Heart right ventricle (tissue), 16 donors: ENCODE measurements at regions not wholly inside any gene's neighbourhood (a gene's known extent, or its start where the extent isn't known, plus 50 kb on each side); places are given as distances from the start of the nearest gene placed in this dataset.

Experiments
- ATAC-seq, 8 donors: fragments of 200-7000 bp; cut with Tn5 transposase; one replicate each; pipeline ENCODE4 v1.9.1; 2020; ENCODE audit warnings: mild to moderate bottlenecking in 8 of 8, moderate library complexity in 8 of 8, moderate number of reproducible peaks in 1 of 8
- DNase-seq, 2 donors: peaks; one replicate each; pipeline ENCODE4 v3.0.0-alpha.2; 2020
- H3K27ac ChIP-seq, 10 donors: fragments of 200-600 bp; sonication (generic) in 2 of 10; one replicate each; pipeline versions ENCODE4 v1.5.0 to v1.8.0; 2020 to 2022; ENCODE audit warnings: mild to moderate bottlenecking in 3 of 10
- H3K27me3 ChIP-seq, 7 donors: fragments of 200-600 bp; one replicate each; pipeline ENCODE4 v1.8.0; 2021 to 2022; ENCODE audit warnings: mild to moderate bottlenecking in 2 of 7
- H3K36me3 ChIP-seq, 9 donors: fragments of 200-600 bp; sonication (generic) in 1 of 9; one replicate each; pipeline versions ENCODE4 v1.5.0 to v1.8.0; 2020 to 2022; ENCODE audit warnings: mild to moderate bottlenecking in 2 of 9
- H3K4me1 ChIP-seq, 9 donors: fragments of 200-600 bp; sonication (generic) in 1 of 9; one replicate each; pipeline versions ENCODE4 v1.5.0 to v1.8.0; 2020 to 2022; ENCODE audit warnings: mild to moderate bottlenecking in 4 of 9
- H3K4me3 ChIP-seq, 10 donors: fragments of 200-600 bp; sonication (generic) in 2 of 10; one replicate each; pipeline versions ENCODE4 v1.5.0 to v1.8.0; 2020 to 2022; ENCODE audit warnings: mild to moderate bottlenecking in 7 of 10, moderate library complexity in 2 of 10
- H3K9me3 ChIP-seq, 11 donors: fragments of 200-600 bp in 10 of 11; sonication (generic) in 2 of 11; one replicate each; pipeline versions ENCODE4 v1.5.0 to v1.8.0; 2013 to 2022; ENCODE audit warnings: mild to moderate bottlenecking in 2 of 11, control low read depth in 1 of 11, moderate library complexity in 1 of 11
- CTCF ChIP-seq, 9 donors: fragments of 200-600 bp; sonication (generic) in 2 of 9; IDR thresholded peaks; one replicate each; pipeline versions ENCODE4 v1.5.0 to v1.8.0; 2021 to 2022; ENCODE audit warnings: antibody characterized with exemption in 9 of 9, mild to moderate bottlenecking in 5 of 9, moderate library complexity in 1 of 9
- WGBS, 2 donors: extraction: QIAGEN DNeasy Blood & Tissue Kit; methylation state at CpG; one replicate each; pipeline ENCODE4 v1.1.7; 2013; ENCODE audit warnings: inconsistent platforms in 1 of 2; 5-methylcytosine and 5-hydroxymethylcytosine counted together
- intact Hi-C, 10 donors: fragments of 100-400 bp; cut with DNase I; formaldehyde crosslinking; loops; one replicate each; pipeline versions ENCODE4 v1.11.1 to v1.14.2; 2022
- donor health status: Arrhythmogenic right ventricular cardiomyopathy.
- donor health status: ischemic (EF 13 %, LVEDD 7.1; RV severe dilation, severe dysfunction).
- donor health status: healthy with polysubstance abuse.
- donor health status: DM: no; HTN: yes; CAD: no.
- donor health status: DM: no; HTN: no; CAD: no.
- donor health status: ischemic (EF 25% LVEDD 6.9; RV normal size, moderate dysfunction).
- donor health status: ischemic (EF 25% LVEDD 5.7; RV mildly dilated, moderate dysfunction).
- donor health status: healthy.
- donor health status: DM: yes; HTN: yes; CAD: no.
- donor health status: Ischemic cardiomyopathy.
- donor health status: ischemic (EF 35%, LVEDD 5.7; RV mildly dilated, moderate dysfunction).
- donor health status: nonischemic (EF 11% LVEDD 7.7; RV severe dilation, severe dysfunction).
- donor health status: DM: yes; HTN: yes; CAD: no.
- donor health status: PGD.
- donor health status: ischemic (EF 29% LVEDD 5.4; RV normal size, mild dysfunction).
- donor health status: nonischemic (EF 23%, LVEDD 6.1; RV moderate dilation, normal function).

DNA sequence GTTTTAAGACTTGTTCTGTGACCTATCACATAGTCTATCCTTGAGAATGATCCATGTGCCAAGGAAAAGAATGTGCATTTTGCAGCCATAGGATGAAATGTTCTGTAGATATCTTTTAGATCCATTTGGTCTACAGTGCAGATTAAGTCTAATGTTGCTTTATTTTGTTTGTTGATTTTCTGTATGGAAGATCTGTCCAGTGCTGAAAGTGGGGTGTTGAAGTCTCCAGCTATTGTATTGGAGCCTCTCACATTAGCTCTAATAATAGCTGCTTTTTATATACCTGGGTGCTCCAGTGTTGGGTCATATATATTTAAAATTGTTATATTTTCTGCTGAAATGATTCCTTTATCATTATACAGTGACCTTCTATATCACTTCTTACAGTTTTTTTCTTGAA lies 155.6 kb upstream of the MON1B start:
- no peak for TF ChIP-seq CTCF (IDR thresholded peaks at IDR 0.05)
- H3K27ac ChIP-seq, result no peak overlapping the region
- no peak for ATAC-seq
- H3K4me3 ChIP-seq, result no peak overlapping the region
- H3K27me3 ChIP-seq, result no peaks in the 10 kb centered on the region
- peaks cover 0 to 9% (median 0%) of the 10 kb centered on the region in 11 donors for H3K9me3 ChIP-seq
- H3K4me1 ChIP-seq, result no peaks in the 10 kb centered on the region
- no peak for DNase-seq
- no peaks in the 10 kb centered on the region for H3K36me3 ChIP-seq
- intact Hi-C loops, result no loop called here

DNA sequence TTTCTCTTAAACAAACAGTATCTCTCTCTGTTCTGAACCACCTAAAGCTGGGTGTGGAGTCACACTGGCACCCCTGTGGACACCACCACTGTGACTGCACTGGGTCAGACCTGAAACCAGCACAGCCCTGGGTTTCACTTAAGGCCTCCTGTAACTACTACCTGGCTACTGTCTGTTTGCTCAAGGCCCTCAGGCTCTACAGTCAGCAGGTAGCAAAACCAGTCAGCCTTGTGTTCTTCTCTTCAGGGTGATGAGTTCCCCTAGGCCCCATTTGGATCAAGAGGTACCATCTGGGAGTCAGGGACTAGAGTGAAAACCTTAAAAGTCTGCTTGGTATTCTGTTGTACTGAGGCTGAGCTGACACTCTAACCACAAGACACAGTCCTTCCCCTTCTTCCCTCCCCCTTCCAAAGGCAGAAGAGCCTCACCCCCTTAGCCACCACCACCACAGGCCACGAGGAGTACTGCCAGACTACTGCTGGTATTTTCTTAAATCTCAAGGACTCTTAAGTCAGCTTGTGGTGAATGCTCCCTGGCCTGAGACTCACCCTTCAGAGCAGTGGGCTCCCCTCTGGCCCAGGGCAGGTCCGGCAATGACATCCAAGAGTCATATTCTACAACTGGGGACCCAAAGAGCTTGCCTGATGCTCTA lies 153.2 kb upstream of the MON1B start:
- no peak for DNase-seq
- ATAC-seq, result no peak
- intact Hi-C loops, result no loop called here
- H3K4me1 ChIP-seq, result no peaks in the 10 kb centered on the region
- H3K9me3 ChIP-seq, result peaks cover 0 to 9% (median 0%) of the 10 kb centered on the region in 11 donors
- no peaks in the 10 kb centered on the region for H3K36me3 ChIP-seq
- WGBS, 2 donors, result 73 to 80% methylated on average over 2 of the region's 2 CpGs
- no peak for TF ChIP-seq CTCF (IDR thresholded peaks at IDR 0.05)
- H3K4me3 ChIP-seq, result no peak overlapping the region
- no peak overlapping the region for H3K27ac ChIP-seq
- H3K27me3 ChIP-seq, result no peaks in the 10 kb centered on the region

GRCh38 chr16:77041468-77041867 lies 149.5 kb upstream of the MON1B start:
- H3K27me3 ChIP-seq, result no peaks in the 10 kb centered on the region
- intact Hi-C loops, result no loop called here
- H3K9me3 ChIP-seq, result peaks cover 0 to 3% (median 0%) of the 10 kb centered on the region in 11 donors
- DNase-seq (no peak), ATAC-seq (no peak)
- TF ChIP-seq CTCF (IDR thresholded peaks at IDR 0.05), result no peak
- H3K4me1 ChIP-seq, result no peaks in the 10 kb centered on the region
- no peak overlapping the region for H3K27ac ChIP-seq
- H3K36me3 ChIP-seq, result no peaks in the 10 kb centered on the region
- no peak overlapping the region for H3K4me3 ChIP-seq
- 45 to 61% methylated on average over 5 of the region's 5 CpGs for WGBS, 2 donors

GRCh38 chr16:77043076-77043475 lies 147.9 kb upstream of the MON1B start:
- Histone ChIP-seq H3K27me3 (no peaks in the 10 kb centered on the region), H3K36me3 (no peaks in the 10 kb centered on the region), H3K27ac (no peak overlapping the region), H3K9me3 (no peaks in the 10 kb centered on the region), H3K4me3 (no peak overlapping the region), H3K4me1 (no peaks in the 10 kb centered on the region)
- no peak for DNase-seq
- intact Hi-C loops, result no loop called here
- WGBS, 2 donors, result 95 to 100% methylated on average over 1 of the region's 1 CpG
- ATAC-seq, result no peak
- TF ChIP-seq CTCF (IDR thresholded peaks at IDR 0.05), result peak in 4 of 9 donors; percentile 18 to 43 (median 26)
